ENCODE measurements at regions not wholly inside any gene's neighbourhood (a gene's known extent, or its start where the extent isn't known, plus 50 kb on each side); places are given as distances from the start of the nearest gene placed in this dataset.
"Not testable (repeated sequence)": the region's sequence is repeated elsewhere in the genome, so short reads cannot be mapped to it uniquely, and the experiment has no call there.

DNA sequence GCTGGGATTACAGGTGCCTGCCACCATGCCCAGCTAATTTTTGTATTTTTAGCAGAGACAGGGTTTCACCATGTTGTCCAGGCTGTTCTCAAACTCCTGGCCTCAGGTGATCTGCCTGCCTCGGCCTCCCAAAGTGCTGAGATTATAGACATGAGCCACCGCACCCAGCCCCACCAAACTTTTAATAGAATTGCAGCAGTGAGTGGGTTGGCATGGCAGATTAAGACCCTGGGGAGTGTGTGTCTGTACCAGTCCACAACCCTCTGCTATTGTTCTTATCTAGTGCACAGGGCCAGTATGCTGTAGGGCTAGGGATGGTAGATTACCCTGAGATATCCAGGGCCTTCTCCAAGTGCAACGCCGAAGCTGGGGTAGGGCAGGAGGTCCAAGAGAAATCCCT lies 211.0 kb downstream of the BCL11A start:
- H2BK5ac ChIP-seq (ENCODE audit: low read length); H3K4me3 ChIP-seq (ENCODE audit: low read length); H3K4me1 ChIP-seq (ENCODE audit: control insufficient read depth, low read depth, low read length); H4K8ac ChIP-seq (ENCODE audit: low read depth, low read length); H3K36me3 ChIP-seq (ENCODE audit: control insufficient read depth, insufficient read depth, low read length); H2BK120ac ChIP-seq (ENCODE audit: low read depth, low read length); H3K27me3 ChIP-seq (ENCODE audit: insufficient read depth, low read length, poor library complexity); H3K27ac ChIP-seq (ENCODE audit: low read depth, low read length); H3K56ac ChIP-seq (ENCODE audit: low read length); H3K4me2 ChIP-seq (ENCODE audit: low read length); H2AK5ac ChIP-seq (ENCODE audit: low read length); H4K5ac ChIP-seq (ENCODE audit: low read length); H2BK15ac ChIP-seq (replicated peaks; ENCODE audit: low read depth); H3K79me2 ChIP-seq (ENCODE audit: control insufficient read depth, insufficient read depth, low read length); DNase-seq; H3K23ac ChIP-seq (ENCODE audit: low read length); H3K9ac ChIP-seq (ENCODE audit: low read length); H3K18ac ChIP-seq (ENCODE audit: low read length); H3K4ac ChIP-seq (ENCODE audit: low read depth, low read length); H3K79me1 ChIP-seq (ENCODE audit: low read length): not testable (repeated sequence)
- no CpG with 5 or more reads among the region's 4 CpGs for WGBS (ENCODE audit: extremely low coverage, insufficient coverage, low lambda C conversion rate)

DNA sequence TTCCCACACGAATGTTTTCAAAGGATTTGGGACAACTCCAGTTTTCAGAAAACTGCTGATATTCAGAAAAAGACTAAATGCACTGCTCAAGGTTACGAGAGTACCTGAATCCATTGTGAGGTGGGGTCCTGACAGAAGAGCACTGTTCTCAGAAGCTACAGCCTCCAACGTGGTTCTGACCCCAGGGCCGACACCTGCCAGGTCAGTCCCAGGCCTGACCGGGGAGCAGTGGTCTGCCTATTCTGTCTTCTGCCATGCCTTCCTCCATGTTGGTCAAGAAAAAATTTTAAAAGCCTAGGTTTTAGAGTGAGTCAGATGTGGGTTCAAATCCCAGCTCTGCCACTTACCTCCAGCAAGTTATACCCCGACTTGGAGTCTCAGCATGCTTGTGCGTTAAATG lies 212.3 kb downstream of the BCL11A start:
- Histone ChIP-seq H3K23ac (ENCODE audit: low read length) (no peak overlapping the region), H4K8ac (ENCODE audit: low read depth, low read length) (no peak overlapping the region), H3K4me3 (ENCODE audit: low read length) (no peak overlapping the region), H3K79me1 (ENCODE audit: low read length) (no peaks in the 10 kb centered on the region), H3K27ac (ENCODE audit: low read depth, low read length) (no peak overlapping the region), H3K56ac (ENCODE audit: low read length) (no peak overlapping the region), H2BK15ac (replicated peaks; ENCODE audit: low read depth) (no peak overlapping the region), H3K4me2 (ENCODE audit: low read length) (no peak overlapping the region), H3K36me3 (ENCODE audit: control insufficient read depth, insufficient read depth, low read length) (no peaks in the 10 kb centered on the region), H3K18ac (ENCODE audit: low read length) (no peak overlapping the region), H2BK5ac (ENCODE audit: low read length) (no peak overlapping the region), H3K27me3 (ENCODE audit: insufficient read depth, low read length, poor library complexity) (no peaks in the 10 kb centered on the region), H3K79me2 (ENCODE audit: control insufficient read depth, insufficient read depth, low read length) (no peaks in the 10 kb centered on the region), H2AK5ac (ENCODE audit: low read length) (no peak overlapping the region), H3K4me1 (ENCODE audit: control insufficient read depth, low read depth, low read length) (no peaks in the 10 kb centered on the region), H4K5ac (ENCODE audit: low read length) (no peak overlapping the region), H3K4ac (ENCODE audit: low read depth, low read length) (no peak overlapping the region), H2BK120ac (ENCODE audit: low read depth, low read length) (no peak overlapping the region), H3K9ac (ENCODE audit: low read length) (no peak overlapping the region)
- WGBS (ENCODE audit: extremely low coverage, insufficient coverage, low lambda C conversion rate), result no CpG with 5 or more reads among the region's 7 CpGs
- no peak for DNase-seq

DNA sequence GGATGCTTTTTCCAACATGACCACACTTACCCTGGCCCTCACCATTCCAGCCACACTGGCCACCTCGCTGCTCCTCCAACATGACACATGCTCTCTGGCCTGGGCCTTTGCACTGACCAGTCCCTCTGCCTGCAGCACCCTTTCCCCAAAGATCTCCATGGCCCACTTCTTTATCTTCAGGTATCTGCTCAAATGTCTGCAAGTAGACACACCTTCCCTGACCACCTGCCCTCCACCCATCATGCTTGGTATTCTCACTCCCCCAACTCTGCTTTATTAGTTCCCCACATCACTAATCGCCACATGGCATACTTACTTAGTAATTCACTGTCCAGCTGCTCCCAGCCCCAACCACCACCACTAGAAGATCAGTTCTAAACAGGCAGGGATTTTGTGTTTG lies 214.2 kb downstream of the BCL11A start:
- no peaks in the 10 kb centered on the region for H3K79me1 ChIP-seq (ENCODE audit: low read length)
- H3K36me3 ChIP-seq (ENCODE audit: control insufficient read depth, insufficient read depth, low read length), result no peaks in the 10 kb centered on the region
- no peak overlapping the region for H3K18ac ChIP-seq (ENCODE audit: low read length)
- H3K23ac ChIP-seq (ENCODE audit: low read length), result no peak overlapping the region
- no peak overlapping the region for H4K8ac ChIP-seq (ENCODE audit: low read depth, low read length)
- H2BK120ac ChIP-seq (ENCODE audit: low read depth, low read length), result no peak overlapping the region
- no peaks in the 10 kb centered on the region for H3K79me2 ChIP-seq (ENCODE audit: control insufficient read depth, insufficient read depth, low read length)
- no peak overlapping the region for H3K4ac ChIP-seq (ENCODE audit: low read depth, low read length)
- DNase-seq, result no peak
- no peak overlapping the region for H2BK15ac ChIP-seq (replicated peaks; ENCODE audit: low read depth)
- no CpG with 5 or more reads among the region's 2 CpGs for WGBS (ENCODE audit: extremely low coverage, insufficient coverage, low lambda C conversion rate)
- H3K4me2 ChIP-seq (ENCODE audit: low read length), result no peak overlapping the region
- no peak overlapping the region for H3K4me3 ChIP-seq (ENCODE audit: low read length)
- H2AK5ac ChIP-seq (ENCODE audit: low read length), result no peak overlapping the region
- no peak overlapping the region for H4K5ac ChIP-seq (ENCODE audit: low read length)
- H3K4me1 ChIP-seq (ENCODE audit: control insufficient read depth, low read depth, low read length), result no peaks in the 10 kb centered on the region
- H3K9ac ChIP-seq (ENCODE audit: low read length), result no peak overlapping the region
- no peak overlapping the region for H3K27ac ChIP-seq (ENCODE audit: low read depth, low read length)
- no peaks in the 10 kb centered on the region for H3K27me3 ChIP-seq (ENCODE audit: insufficient read depth, low read length, poor library complexity)
- no peak overlapping the region for H3K56ac ChIP-seq (ENCODE audit: low read length)
- no peak overlapping the region for H2BK5ac ChIP-seq (ENCODE audit: low read length)

DNA sequence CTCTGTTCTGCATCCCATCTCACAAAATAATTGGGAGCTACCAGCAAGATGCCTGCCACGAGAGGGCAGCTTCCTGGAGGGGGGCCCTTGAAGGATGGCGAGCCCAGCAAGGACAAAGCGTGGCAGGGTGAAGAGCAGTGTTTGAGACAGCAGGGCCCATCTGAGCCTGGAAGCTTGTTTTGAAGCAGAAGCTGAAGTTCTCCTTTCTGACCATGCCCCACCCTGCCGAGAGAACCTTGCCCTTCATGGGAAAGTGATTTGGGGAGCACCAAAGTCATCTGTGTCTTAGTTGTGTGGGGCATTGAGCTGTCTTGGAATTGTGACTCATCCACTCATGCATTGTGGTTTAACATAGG lies 216.3 kb downstream of the BCL11A start:
- Histone ChIP-seq H3K27me3 (ENCODE audit: insufficient read depth, low read length, poor library complexity) (no peaks in the 10 kb centered on the region), H2AK5ac (ENCODE audit: low read length) (no peak overlapping the region), H3K4me1 (ENCODE audit: control insufficient read depth, low read depth, low read length) (no peaks in the 10 kb centered on the region), H2BK15ac (replicated peaks; ENCODE audit: low read depth) (no peak overlapping the region), H3K9ac (ENCODE audit: low read length) (no peak overlapping the region), H2BK120ac (ENCODE audit: low read depth, low read length) (no peak overlapping the region), H3K4me3 (ENCODE audit: low read length) (no peak overlapping the region), H3K18ac (ENCODE audit: low read length) (no peak overlapping the region), H4K8ac (ENCODE audit: low read depth, low read length) (no peak overlapping the region), H4K5ac (ENCODE audit: low read length) (no peak overlapping the region), H3K4me2 (ENCODE audit: low read length) (no peak overlapping the region), H3K79me2 (ENCODE audit: control insufficient read depth, insufficient read depth, low read length) (no peaks in the 10 kb centered on the region), H3K4ac (ENCODE audit: low read depth, low read length) (no peak overlapping the region), H3K23ac (ENCODE audit: low read length) (no peak overlapping the region), H3K79me1 (ENCODE audit: low read length) (no peaks in the 10 kb centered on the region), H3K56ac (ENCODE audit: low read length) (peak overlapping the region; percentile 3), H2BK5ac (ENCODE audit: low read length) (no peak overlapping the region), H3K36me3 (ENCODE audit: control insufficient read depth, insufficient read depth, low read length) (no peaks in the 10 kb centered on the region), H3K27ac (ENCODE audit: low read depth, low read length) (no peak overlapping the region)
- DNase-seq, result peak; percentile 75
- no CpG with 5 or more reads among the region's 4 CpGs for WGBS (ENCODE audit: extremely low coverage, insufficient coverage, low lambda C conversion rate)

DNA sequence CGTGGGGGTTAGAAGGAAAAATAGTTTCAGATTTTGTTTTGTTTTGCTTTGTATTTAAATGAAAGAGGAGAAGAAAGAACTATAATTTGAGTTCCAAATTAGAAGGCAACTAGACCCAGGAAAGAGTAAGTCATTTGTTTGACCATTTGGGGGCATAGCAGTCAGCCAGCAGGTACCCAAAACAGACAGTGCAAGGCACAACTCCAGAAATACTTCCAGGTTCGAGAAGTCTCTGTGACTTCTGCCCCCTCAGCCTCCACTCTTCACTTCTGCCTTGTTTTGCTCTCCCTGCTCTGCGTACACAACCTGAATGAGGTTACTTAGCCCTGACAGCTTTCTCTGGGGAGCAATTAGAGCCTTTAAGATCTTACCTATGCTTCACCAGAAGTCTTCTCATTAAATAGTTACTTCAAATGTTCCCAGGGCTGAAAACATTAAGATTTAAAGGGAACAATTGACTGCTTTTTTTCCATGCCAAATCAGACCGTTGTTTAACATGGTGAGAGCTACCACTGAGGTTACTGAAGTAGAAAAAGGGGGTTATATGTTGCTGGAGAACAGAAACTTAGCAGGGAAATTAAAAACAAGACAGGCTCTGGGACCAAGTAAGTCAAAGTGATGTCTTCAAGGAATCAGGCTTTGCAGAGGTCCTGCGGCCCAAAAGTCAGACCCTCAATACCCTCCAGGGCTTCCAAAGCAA lies 216.9 kb downstream of the BCL11A start:
- no CpG with 5 or more reads among the region's 5 CpGs for WGBS (ENCODE audit: extremely low coverage, insufficient coverage, low lambda C conversion rate)
- no peak overlapping the region for H4K5ac ChIP-seq (ENCODE audit: low read length)
- H4K8ac ChIP-seq (ENCODE audit: low read depth, low read length), result no peak overlapping the region
- H3K56ac ChIP-seq (ENCODE audit: low read length), result no peak overlapping the region
- no peak overlapping the region for H3K4me2 ChIP-seq (ENCODE audit: low read length)
- H3K4me1 ChIP-seq (ENCODE audit: control insufficient read depth, low read depth, low read length), result no peaks in the 10 kb centered on the region
- H3K36me3 ChIP-seq (ENCODE audit: control insufficient read depth, insufficient read depth, low read length), result no peaks in the 10 kb centered on the region
- no peak overlapping the region for H3K23ac ChIP-seq (ENCODE audit: low read length)
- no peak overlapping the region for H3K27ac ChIP-seq (ENCODE audit: low read depth, low read length)
- no peak overlapping the region for H2BK15ac ChIP-seq (replicated peaks; ENCODE audit: low read depth)
- H3K79me1 ChIP-seq (ENCODE audit: low read length), result no peaks in the 10 kb centered on the region
- no peaks in the 10 kb centered on the region for H3K27me3 ChIP-seq (ENCODE audit: insufficient read depth, low read length, poor library complexity)
- no peak overlapping the region for H3K18ac ChIP-seq (ENCODE audit: low read length)
- H3K79me2 ChIP-seq (ENCODE audit: control insufficient read depth, insufficient read depth, low read length), result no peaks in the 10 kb centered on the region
- no peak overlapping the region for H2AK5ac ChIP-seq (ENCODE audit: low read length)
- DNase-seq, result no peak
- H3K9ac ChIP-seq (ENCODE audit: low read length), result no peak overlapping the region
- H3K4ac ChIP-seq (ENCODE audit: low read depth, low read length), result no peak overlapping the region
- no peak overlapping the region for H2BK5ac ChIP-seq (ENCODE audit: low read length)
- H3K4me3 ChIP-seq (ENCODE audit: low read length), result no peak overlapping the region
- H2BK120ac ChIP-seq (ENCODE audit: low read depth, low read length), result no peak overlapping the region

DNA sequence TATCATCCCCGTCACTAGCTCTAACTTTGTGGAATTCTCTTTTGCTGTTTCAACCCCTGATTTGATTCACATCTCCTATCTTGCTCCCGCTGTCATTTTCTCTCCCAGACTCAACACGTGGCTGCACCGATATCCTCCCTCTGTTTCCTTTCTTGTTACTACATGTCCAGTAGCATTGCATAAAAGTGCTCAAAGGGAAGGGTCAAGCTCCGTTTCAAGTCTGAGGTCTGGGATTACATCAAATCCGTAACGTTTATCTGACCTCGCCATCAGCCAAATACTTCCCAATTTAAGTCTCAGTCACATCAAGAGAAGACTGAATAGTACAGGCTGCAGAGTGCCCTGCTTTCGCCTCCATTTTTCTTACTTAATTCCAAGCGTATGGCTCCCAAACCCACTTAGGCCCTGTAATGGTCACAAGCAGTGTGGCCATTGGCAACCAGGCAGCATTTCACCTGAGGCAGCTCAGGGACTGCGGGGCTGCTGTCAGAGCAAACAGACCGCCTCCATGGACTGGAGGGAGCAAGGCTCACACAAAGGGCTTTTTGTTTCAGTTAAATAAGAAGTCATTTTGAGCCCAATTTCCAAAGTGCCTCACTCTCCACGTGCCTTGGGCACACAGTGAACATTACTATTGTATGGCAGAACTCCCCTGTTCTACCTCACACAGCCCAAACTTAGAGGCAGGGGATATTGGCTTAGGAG lies 217.8 kb downstream of the BCL11A start:
- Histone ChIP-seq H3K23ac (ENCODE audit: low read length) (no peak overlapping the region), H3K79me2 (ENCODE audit: control insufficient read depth, insufficient read depth, low read length) (no peaks in the 10 kb centered on the region), H3K4me1 (ENCODE audit: control insufficient read depth, low read depth, low read length) (no peaks in the 10 kb centered on the region), H3K4ac (ENCODE audit: low read depth, low read length) (no peak overlapping the region), H3K56ac (ENCODE audit: low read length) (no peak overlapping the region), H3K18ac (ENCODE audit: low read length) (no peak overlapping the region), H4K8ac (ENCODE audit: low read depth, low read length) (no peak overlapping the region), H3K36me3 (ENCODE audit: control insufficient read depth, insufficient read depth, low read length) (no peaks in the 10 kb centered on the region), H2BK5ac (ENCODE audit: low read length) (no peak overlapping the region), H4K5ac (ENCODE audit: low read length) (no peak overlapping the region), H3K4me2 (ENCODE audit: low read length) (no peak overlapping the region), H3K9ac (ENCODE audit: low read length) (no peak overlapping the region), H3K27me3 (ENCODE audit: insufficient read depth, low read length, poor library complexity) (no peaks in the 10 kb centered on the region), H2AK5ac (ENCODE audit: low read length) (no peak overlapping the region), H2BK120ac (ENCODE audit: low read depth, low read length) (no peak overlapping the region), H3K27ac (ENCODE audit: low read depth, low read length) (no peak overlapping the region), H2BK15ac (replicated peaks; ENCODE audit: low read depth) (no peak overlapping the region), H3K4me3 (ENCODE audit: low read length) (no peak overlapping the region), H3K79me1 (ENCODE audit: low read length) (no peaks in the 10 kb centered on the region)
- WGBS (ENCODE audit: extremely low coverage, insufficient coverage, low lambda C conversion rate), result no CpG with 5 or more reads among the region's 13 CpGs
- no peak for DNase-seq

Measured in mesendoderm (in vitro differentiated cells).